Endothelial cell of umbilical vein (primary cell): ENCODE measurements at regions not wholly inside any gene's neighbourhood (a gene's known extent, or its start where the extent isn't known, plus 50 kb on each side); places are given as distances from the start of the nearest gene placed in this dataset.

Experiments used
- EZH2 ChIP-seq: IDR thresholded peaks from 2 replicates; pipeline ENCODE4 v1.6.1; 2012; ENCODE audit warnings: borderline replicate concordance, low read depth, mild to moderate bottlenecking, moderate library complexity, low read length, inconsistent platforms; ENCODE audit not compliant: severe bottlenecking
- FOS ChIP-seq: IDR thresholded peaks from 2 replicates; pipeline ENCODE4 v1.6.1; 2011; ENCODE audit warnings: mild to moderate bottlenecking, low read length, moderate library complexity, borderline replicate concordance; ENCODE audit not compliant: insufficient read depth
- GATA2 ChIP-seq: IDR thresholded peaks from 2 replicates; pipeline ENCODE4 v1.7.0; 2011; ENCODE audit warnings: low read depth, mild to moderate bottlenecking, moderate library complexity, mixed read lengths, low read length; ENCODE audit not compliant: insufficient read length, insufficient read depth
- JUN ChIP-seq: IDR thresholded peaks from 2 replicates; pipeline ENCODE4 v1.6.1; 2011; ENCODE audit warnings: borderline replicate concordance, low read depth; ENCODE audit not compliant: insufficient read length, insufficient read depth
- MYC ChIP-seq: IDR thresholded peaks from one replicate; pipeline ENCODE4 v1.6.1; 2011; ENCODE audit warnings: mild to moderate bottlenecking, low read depth, low read length
- POLR2A ChIP-seq: IDR thresholded peaks from 2 replicates; pipeline ENCODE4 v1.6.1; 2012; ENCODE audit warnings: low read depth, mild to moderate bottlenecking, control low read depth, low read length
- POLR2AphosphoS5 ChIP-seq: IDR thresholded peaks from 2 replicates; pipeline ENCODE4 v1.6.1; 2012; ENCODE audit warnings: low read depth, mild to moderate bottlenecking, control low read depth, low read length, moderate library complexity; ENCODE audit not compliant: insufficient read depth
- TF ChIP-seq, protein P1 (sequence below), 2 donors: IDR thresholded peaks; 1 replicate in 1 of 2; 2 replicates in 1 of 2; pipeline ENCODE4 v1.5.1; 2011; ENCODE audit warnings: low read length in 2 of 2, mild to moderate bottlenecking in 2 of 2, moderate library complexity in 2 of 2, control low read depth in 1 of 2, inconsistent platforms in 1 of 2, low read depth in 1 of 2; ENCODE audit not compliant: insufficient read depth in 1 of 2; ENCODE audit errors: extremely low read depth in 1 of 2
- TF ChIP-seq, protein P2 (sequence below): IDR thresholded peaks from 2 replicates; pipeline ENCODE4 v1.6.1; 2011; ENCODE audit not compliant: insufficient read depth, insufficient read length

DNA sequence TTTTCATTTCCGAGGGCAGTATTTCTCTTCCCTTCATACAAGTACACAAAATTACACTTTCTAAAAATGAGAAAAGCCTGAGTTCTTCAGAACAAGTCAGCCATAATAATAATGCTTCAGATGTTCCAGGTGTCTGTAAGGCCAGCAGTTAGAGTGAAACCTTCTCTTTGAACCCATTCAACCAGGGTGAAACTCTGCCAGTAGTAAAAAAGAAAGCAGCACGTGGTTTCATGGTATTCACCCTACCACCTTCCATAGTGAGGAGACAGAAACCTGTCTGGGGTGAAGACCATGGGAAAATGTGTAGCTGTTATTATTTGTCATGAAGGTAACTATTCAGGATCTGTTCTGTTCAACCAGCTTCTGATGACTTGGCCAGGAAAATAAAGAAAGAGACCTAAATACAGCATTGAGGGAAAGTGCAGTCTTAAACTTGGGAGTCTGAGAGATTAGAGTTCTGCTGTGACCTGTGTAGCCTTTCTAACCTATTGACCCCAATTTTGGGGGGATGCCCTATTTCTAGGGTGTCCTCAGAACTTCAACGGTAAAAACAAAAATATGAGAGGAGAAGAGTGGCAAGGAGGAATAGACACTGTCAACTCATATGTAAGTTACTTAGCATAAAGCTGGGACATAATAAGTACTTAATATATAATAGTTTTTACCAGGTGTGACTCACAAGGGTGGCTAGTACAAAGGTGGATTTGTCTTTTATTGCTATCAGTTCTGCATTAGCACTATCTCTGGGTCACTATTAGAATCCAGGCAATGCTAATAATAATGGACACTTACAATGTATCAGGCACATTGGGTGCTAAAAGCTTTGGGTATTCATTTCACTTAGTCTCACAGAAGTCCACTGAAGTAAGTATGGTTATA is 70.0 kb upstream of the TNFSF4 start:
- TF ChIP-seq, protein P1, sequence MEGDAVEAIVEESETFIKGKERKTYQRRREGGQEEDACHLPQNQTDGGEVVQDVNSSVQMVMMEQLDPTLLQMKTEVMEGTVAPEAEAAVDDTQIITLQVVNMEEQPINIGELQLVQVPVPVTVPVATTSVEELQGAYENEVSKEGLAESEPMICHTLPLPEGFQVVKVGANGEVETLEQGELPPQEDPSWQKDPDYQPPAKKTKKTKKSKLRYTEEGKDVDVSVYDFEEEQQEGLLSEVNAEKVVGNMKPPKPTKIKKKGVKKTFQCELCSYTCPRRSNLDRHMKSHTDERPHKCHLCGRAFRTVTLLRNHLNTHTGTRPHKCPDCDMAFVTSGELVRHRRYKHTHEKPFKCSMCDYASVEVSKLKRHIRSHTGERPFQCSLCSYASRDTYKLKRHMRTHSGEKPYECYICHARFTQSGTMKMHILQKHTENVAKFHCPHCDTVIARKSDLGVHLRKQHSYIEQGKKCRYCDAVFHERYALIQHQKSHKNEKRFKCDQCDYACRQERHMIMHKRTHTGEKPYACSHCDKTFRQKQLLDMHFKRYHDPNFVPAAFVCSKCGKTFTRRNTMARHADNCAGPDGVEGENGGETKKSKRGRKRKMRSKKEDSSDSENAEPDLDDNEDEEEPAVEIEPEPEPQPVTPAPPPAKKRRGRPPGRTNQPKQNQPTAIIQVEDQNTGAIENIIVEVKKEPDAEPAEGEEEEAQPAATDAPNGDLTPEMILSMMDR (IDR thresholded peaks at IDR 0.05; ENCODE audit: extremely low read depth in 1 of 2, insufficient read depth in 1 of 2, low read depth in 1 of 2, low read length in 2 of 2): no peak
- TF ChIP-seq EZH2 (no peak), POLR2A (no peak), MYC (no peak), JUN (no peak), POLR2AphosphoS5 (no peak), FOS (no peak), GATA2 (no peak)
- TF ChIP-seq, protein P2, sequence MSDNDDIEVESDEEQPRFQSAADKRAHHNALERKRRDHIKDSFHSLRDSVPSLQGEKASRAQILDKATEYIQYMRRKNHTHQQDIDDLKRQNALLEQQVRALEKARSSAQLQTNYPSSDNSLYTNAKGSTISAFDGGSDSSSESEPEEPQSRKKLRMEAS: no peak
